ENCODE measurements at regions not wholly inside any gene's neighbourhood (a gene's known extent, or its start where the extent isn't known, plus 50 kb on each side); places are given as distances from the start of the nearest gene placed in this dataset.

GRCh38 chr3:94626573-94626972 lies 563.7 kb downstream of the NSUN3 start:
- no peaks in the 10 kb centered on the region for H3K79me2 ChIP-seq (ENCODE audit: control insufficient read depth, insufficient read depth, low read length)
- no peaks in the 10 kb centered on the region for H3K27me3 ChIP-seq (ENCODE audit: control insufficient read depth in 2 of 2, insufficient read depth in 2 of 2, low read length in 2 of 2)
- no peak overlapping the region for H3K4me2 ChIP-seq (ENCODE audit: insufficient read depth, low read length)
- H3K4me3 ChIP-seq, result no peak overlapping the region
- BruUV-seq (replicated peaks), result no TSS peak
- 0% methylated on average over 1 of the region's 1 CpG for WGBS (ENCODE audit: insufficient coverage, low coverage, missing lambda C conversion rate)
- in situ Hi-C loops (cut with MboI), result no loop called here
- TF ChIP-seq TBP (optimal IDR thresholded peaks at IDR 0.05; ENCODE audit: low read depth, low read length) (no peak), HMG20A (CRISPR knock-in tag; conservative IDR thresholded peaks at IDR 0.05) (no peak), NCOA4 (IDR thresholded peaks at IDR 0.05; ENCODE audit: partially characterized antibody) (no peak), RFX5 (IDR thresholded peaks at IDR 0.05; ENCODE audit: low read depth, low read length) (no peak), ZNF212 (CRISPR knock-in tag; IDR thresholded peaks at IDR 0.05) (no peak)
- intact Hi-C loops (cut with micrococcal nuclease), result no loop called here
- H3K9me1 ChIP-seq (ENCODE audit: control insufficient read depth, insufficient read depth, low read length), result no peaks in the 10 kb centered on the region
- FAIRE-seq (no peak), ATAC-seq (no peak), DNase-seq (ENCODE audit: extremely low read depth in 1 of 4, low spot score in 3 of 4) (no peak)
- H2AFZ ChIP-seq (ENCODE audit: low read depth, low read length), result no peak overlapping the region
- H4K20me1 ChIP-seq (replicated peaks; ENCODE audit: control insufficient read depth, insufficient read depth, low read length), result no peaks in the 10 kb centered on the region
- CTCF ChIA-PET (ENCODE audit: low intra/inter-chr PET ratio), result no interaction called here
- no peak overlapping the region for H3K9ac ChIP-seq (ENCODE audit: insufficient read depth in 1 of 2, low read depth in 2 of 2, low read length in 2 of 2)
- H3K36me3 ChIP-seq (ENCODE audit: control insufficient read depth, insufficient read depth, low read length), result no peaks in the 10 kb centered on the region
- H3K9me3 ChIP-seq (replicated peaks; ENCODE audit: control insufficient read depth, insufficient read depth, low read depth, low read length), result no peaks in the 10 kb centered on the region
- POLR2A ChIA-PET, result no interaction called here
- no peaks in the 10 kb centered on the region for H3K4me1 ChIP-seq (replicated peaks in 1 of 2; ENCODE audit: control insufficient read depth in 2 of 2, insufficient read depth in 2 of 2, low read length in 2 of 2)
- H3K27ac ChIP-seq (ENCODE audit: extremely low read depth, low read depth, low read length), result no peak overlapping the region

DNA sequence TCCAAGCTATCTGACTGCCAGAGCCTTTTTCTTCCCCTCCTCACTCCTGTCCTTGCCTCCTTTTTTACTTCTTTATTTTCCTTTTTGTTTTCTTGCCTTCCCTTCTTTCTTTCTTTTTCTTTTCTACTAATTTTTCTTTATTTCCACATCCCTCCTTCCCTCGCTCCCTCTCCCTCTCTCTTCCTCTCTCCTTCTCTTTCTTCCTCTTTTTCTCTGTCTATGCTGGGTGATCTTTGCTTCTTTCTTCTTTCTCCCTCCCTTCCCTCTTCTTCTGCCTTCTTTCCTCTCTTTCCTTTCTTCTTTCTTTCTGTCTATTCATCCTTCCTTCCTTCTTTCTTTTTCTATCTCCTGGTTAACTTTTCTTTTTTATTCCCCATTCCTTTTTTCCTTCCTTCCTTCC lies 564.8 kb downstream of the NSUN3 start:
- no peaks in the 10 kb centered on the region for H3K27me3 ChIP-seq (ENCODE audit: control insufficient read depth in 2 of 2, insufficient read depth in 2 of 2, low read length in 2 of 2)
- no peak overlapping the region for H3K4me3 ChIP-seq
- 0% methylated on average over 1 of the region's 1 CpG for WGBS (ENCODE audit: insufficient coverage, low coverage, missing lambda C conversion rate)
- no peak overlapping the region for H3K9ac ChIP-seq (ENCODE audit: insufficient read depth in 1 of 2, low read depth in 2 of 2, low read length in 2 of 2)
- POLR2A ChIA-PET, result no interaction called here
- H2AFZ ChIP-seq (ENCODE audit: low read depth, low read length), result no peak overlapping the region
- H3K9me3 ChIP-seq (replicated peaks; ENCODE audit: control insufficient read depth, insufficient read depth, low read depth, low read length), result no peaks in the 10 kb centered on the region
- in situ Hi-C loops (cut with MboI), result no loop called here
- intact Hi-C loops (cut with micrococcal nuclease), result no loop called here
- H3K79me2 ChIP-seq (ENCODE audit: control insufficient read depth, insufficient read depth, low read length), result no peaks in the 10 kb centered on the region
- H3K4me1 ChIP-seq (replicated peaks in 1 of 2; ENCODE audit: control insufficient read depth in 2 of 2, insufficient read depth in 2 of 2, low read length in 2 of 2), result no peaks in the 10 kb centered on the region
- H3K27ac ChIP-seq (ENCODE audit: extremely low read depth, low read depth, low read length), result no peak overlapping the region
- no peak for ATAC-seq
- BruUV-seq (replicated peaks), result no TSS peak
- no peak for FAIRE-seq
- TF ChIP-seq LCOR (CRISPR knock-in tag; IDR thresholded peaks at IDR 0.05), result no peak
- H3K36me3 ChIP-seq (ENCODE audit: control insufficient read depth, insufficient read depth, low read length), result no peaks in the 10 kb centered on the region
- no peaks in the 10 kb centered on the region for H4K20me1 ChIP-seq (replicated peaks; ENCODE audit: control insufficient read depth, insufficient read depth, low read length)
- no peaks in the 10 kb centered on the region for H3K9me1 ChIP-seq (ENCODE audit: control insufficient read depth, insufficient read depth, low read length)
- DNase-seq (ENCODE audit: extremely low read depth in 1 of 4, low spot score in 3 of 4), result no peak
- CTCF ChIA-PET (ENCODE audit: low intra/inter-chr PET ratio), result no interaction called here
- H3K4me2 ChIP-seq (ENCODE audit: insufficient read depth, low read length), result no peak overlapping the region

Data from K562 (cell line).